C4-2B (cell line): ENCODE measurements at regions not wholly inside any gene's neighbourhood (a gene's known extent, or its start where the extent isn't known, plus 50 kb on each side); places are given as distances from the start of the nearest gene placed in this dataset.

Source experiments
- CTCF ChIP-seq: fragments of 450-650 bp; conservative IDR thresholded peaks from 2 replicates; pipeline ENCODE4 v1.5.1; 2017; ENCODE audit warnings: mild to moderate bottlenecking
- ZFX ChIP-seq: fragments of 450-650 bp; IDR thresholded peaks from 2 replicates; pipeline ENCODE4 v1.6.1; 2017

- TF ChIP-seq CTCF (no peak), ZFX (no peak)
Observed at GRCh38 chr2:176914371-176914770, 298.2 kb upstream of the HNRNPA3 start.
